Spleen (tissue), 11 donors: ENCODE measurements at regions not wholly inside any gene's neighbourhood (a gene's known extent, or its start where the extent isn't known, plus 50 kb on each side); places are given as distances from the start of the nearest gene placed in this dataset.

Experiments
- DNase-seq: peaks from one replicate; pipeline ENCODE4 v3.0.0-alpha.2; 2020
- H3K27ac ChIP-seq, 8 donors: fragments of 200-600 bp; sonication (generic) in 7 of 8; 1 replicate in 4 of 8; 2 replicates in 4 of 8; pipeline versions ENCODE4 v1.5.0 to v1.8.0; 2016 to 2021; ENCODE audit warnings: inconsistent platforms in 4 of 8, mild to moderate bottlenecking in 4 of 8, moderate library complexity in 1 of 8
- H3K27me3 ChIP-seq, 7 donors: fragments of 200-600 bp; sonication (generic) in 6 of 7; replicated peaks in 1 of 7; 1 replicate in 4 of 7; 2 replicates in 3 of 7; pipeline versions ENCODE4 v1.5.0 to v1.8.0; 2016 to 2021; ENCODE audit warnings: inconsistent platforms in 3 of 7, mild to moderate bottlenecking in 1 of 7
- H3K36me3 ChIP-seq, 6 donors: fragments of 200-600 bp; sonication (generic) in 5 of 6; 1 replicate in 4 of 6; 2 replicates in 2 of 6; pipeline versions ENCODE4 v1.5.0 to v1.8.0; 2016 to 2021; ENCODE audit warnings: inconsistent platforms in 2 of 6
- H3K4me1 ChIP-seq, 6 donors: fragments of 200-600 bp; sonication (generic) in 5 of 6; 1 replicate in 3 of 6; 2 replicates in 3 of 6; pipeline versions ENCODE4 v1.5.0 to v1.8.0; 2016 to 2021; ENCODE audit warnings: inconsistent platforms in 3 of 6
- H3K4me3 ChIP-seq, 8 donors: fragments of 200-600 bp; sonication (generic) in 7 of 8; 1 replicate in 4 of 8; 2 replicates in 4 of 8; pipeline versions ENCODE4 v1.5.0 to v1.8.0; 2016 to 2021; ENCODE audit warnings: inconsistent platforms in 4 of 8, mild to moderate bottlenecking in 4 of 8, moderate library complexity in 2 of 8
- H3K9me3 ChIP-seq, 8 donors: fragments of 200-600 bp; sonication (generic) in 7 of 8; 1 replicate in 4 of 8; 2 replicates in 4 of 8; pipeline versions ENCODE4 v1.5.0 to v1.8.0; 2016 to 2021; ENCODE audit warnings: inconsistent platforms in 4 of 8
- POLR2A ChIP-seq, 3 donors: fragments of 450-650 bp; IDR thresholded peaks; one replicate each; pipeline ENCODE4 v1.5.1; 2017; ENCODE audit warnings: antibody characterized with exemption in 3 of 3, mild to moderate bottlenecking in 1 of 3
- POLR2AphosphoS5 ChIP-seq, 3 donors: sonication (generic); formaldehyde crosslinking; IDR thresholded peaks; one replicate each; pipeline ENCODE4 v1.5.1; 2017; ENCODE audit warnings: antibody characterized with exemption in 3 of 3
- WGBS, 5 donors: extraction: QIAGEN DNeasy Blood & Tissue Kit in 3 of 5; methylation state at CpG; one replicate each; pipeline versions ENCODE4 v1.1.5 to v1.1.7; 2013 to 2018; 5-methylcytosine and 5-hydroxymethylcytosine counted together
- intact Hi-C: fragments of 100-400 bp; cut with DNase I; formaldehyde crosslinking; loops from one replicate; pipeline ENCODE4 v1.15.0; 2023; ENCODE audit warnings: low total_unique reads
- TF ChIP-seq, protein P1 (sequence below), 11 experiments: fragments of 200-600 bp in 7 of 11; fragments of 450-650 bp in 4 of 11; sonication (generic) in 4 of 11; IDR thresholded peaks in 8 of 11; conservative IDR thresholded peaks in 3 of 11; 1 replicate in 7 of 11; 2 replicates in 4 of 11; pipeline versions ENCODE4 v1.4.0 to v1.8.0; 2016 to 2021; ENCODE audit warnings: antibody characterized with exemption in 11 of 11, inconsistent platforms in 4 of 11, mild to moderate bottlenecking in 1 of 11
- donor health status: healthy with polysubstance abuse.
- donor health status: DM: no; HTN: no; CAD: no; lungs with moderate emphysema.
- donor health status: DM: no; HTN: no; CAD: no.
- donor health status: Bipolar disorder and iron deficiency.
- donor health status: healthy.
- donor health status: DM: no; HTN: no; CAD: no.
- donor health status: DM: yes; HTN: yes; CAD: no.

DNA sequence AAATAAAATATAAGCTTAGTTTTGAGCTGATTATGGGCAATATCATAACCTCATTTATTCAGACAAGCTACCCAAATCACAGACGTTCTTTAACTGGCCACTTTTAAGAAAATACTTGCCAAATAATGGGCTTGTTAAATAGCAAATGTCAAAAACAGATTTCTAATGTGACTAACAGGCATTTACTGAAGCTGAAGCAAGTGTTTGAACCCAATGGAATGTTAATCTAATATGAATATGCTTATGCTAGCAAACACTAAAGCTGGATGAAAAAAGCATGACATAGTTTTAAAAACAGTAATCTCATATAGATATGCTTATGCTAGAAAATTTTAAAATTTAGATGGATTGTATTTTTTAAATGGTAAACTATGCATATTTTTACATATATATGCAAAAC lies 411.6 kb upstream of the PTGER4 start:
- intact Hi-C loops, result no loop called here
- TF ChIP-seq POLR2A (IDR thresholded peaks at IDR 0.05) (no peak), POLR2AphosphoS5 (IDR thresholded peaks at IDR 0.05) (no peak)
- TF ChIP-seq, protein P1, sequence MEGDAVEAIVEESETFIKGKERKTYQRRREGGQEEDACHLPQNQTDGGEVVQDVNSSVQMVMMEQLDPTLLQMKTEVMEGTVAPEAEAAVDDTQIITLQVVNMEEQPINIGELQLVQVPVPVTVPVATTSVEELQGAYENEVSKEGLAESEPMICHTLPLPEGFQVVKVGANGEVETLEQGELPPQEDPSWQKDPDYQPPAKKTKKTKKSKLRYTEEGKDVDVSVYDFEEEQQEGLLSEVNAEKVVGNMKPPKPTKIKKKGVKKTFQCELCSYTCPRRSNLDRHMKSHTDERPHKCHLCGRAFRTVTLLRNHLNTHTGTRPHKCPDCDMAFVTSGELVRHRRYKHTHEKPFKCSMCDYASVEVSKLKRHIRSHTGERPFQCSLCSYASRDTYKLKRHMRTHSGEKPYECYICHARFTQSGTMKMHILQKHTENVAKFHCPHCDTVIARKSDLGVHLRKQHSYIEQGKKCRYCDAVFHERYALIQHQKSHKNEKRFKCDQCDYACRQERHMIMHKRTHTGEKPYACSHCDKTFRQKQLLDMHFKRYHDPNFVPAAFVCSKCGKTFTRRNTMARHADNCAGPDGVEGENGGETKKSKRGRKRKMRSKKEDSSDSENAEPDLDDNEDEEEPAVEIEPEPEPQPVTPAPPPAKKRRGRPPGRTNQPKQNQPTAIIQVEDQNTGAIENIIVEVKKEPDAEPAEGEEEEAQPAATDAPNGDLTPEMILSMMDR (IDR thresholded peaks at IDR 0.05 in 8 of 11, conservative IDR thresholded peaks at IDR 0.05 in 3 of 11), result no peak

DNA sequence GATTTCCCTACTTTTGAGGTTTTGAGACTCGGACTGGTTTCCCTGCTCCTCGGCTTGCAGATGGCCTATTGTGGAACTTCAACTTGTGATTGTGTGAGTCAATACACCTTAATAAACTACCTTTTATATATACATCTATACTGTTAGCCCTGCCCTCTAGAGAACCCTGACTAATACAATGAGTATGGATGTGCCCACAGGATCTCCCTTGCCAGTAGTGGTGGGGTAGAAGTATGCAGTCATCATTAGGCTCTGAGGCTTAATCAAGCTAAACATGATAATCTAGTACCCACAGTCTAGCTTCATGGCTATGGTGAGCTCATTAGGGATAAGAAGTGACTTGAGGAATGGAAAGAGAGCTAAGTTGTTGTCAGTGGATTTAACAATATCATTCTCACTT lies 412.8 kb upstream of the PTGER4 start:
- TF ChIP-seq POLR2A (IDR thresholded peaks at IDR 0.05) (no peak), POLR2AphosphoS5 (IDR thresholded peaks at IDR 0.05) (no peak)
- TF ChIP-seq, protein P1 (IDR thresholded peaks at IDR 0.05 in 8 of 11, conservative IDR thresholded peaks at IDR 0.05 in 3 of 11), result no peak
- intact Hi-C loops, result no loop called here
- 89 to 100% (median 97%) methylated on average over 2 of the region's 2 CpGs for WGBS, 5 donors
- Histone ChIP-seq H3K27ac (no peak overlapping the region), H3K36me3 (no peaks in the 10 kb centered on the region), H3K4me1 (no peaks in the 10 kb centered on the region), H3K9me3 (no peaks in the 10 kb centered on the region), H3K4me3 (no peak overlapping the region), H3K27me3 (no peaks in the 10 kb centered on the region)
- no peak for DNase-seq

More for the DNA sequence above, 411.6 kb upstream of the PTGER4 start:
- H3K27ac ChIP-seq, result no peak overlapping the region
- WGBS, 5 donors, result 73 to 89% (median 83%) methylated on average over 1 of the region's 1 CpG
- H3K4me1 ChIP-seq, result no peaks in the 10 kb centered on the region
- no peaks in the 10 kb centered on the region for H3K27me3 ChIP-seq
- H3K9me3 ChIP-seq, result no peaks in the 10 kb centered on the region
- H3K4me3 ChIP-seq, result no peak overlapping the region
- DNase-seq, result no peak
- no peaks in the 10 kb centered on the region for H3K36me3 ChIP-seq

DNA sequence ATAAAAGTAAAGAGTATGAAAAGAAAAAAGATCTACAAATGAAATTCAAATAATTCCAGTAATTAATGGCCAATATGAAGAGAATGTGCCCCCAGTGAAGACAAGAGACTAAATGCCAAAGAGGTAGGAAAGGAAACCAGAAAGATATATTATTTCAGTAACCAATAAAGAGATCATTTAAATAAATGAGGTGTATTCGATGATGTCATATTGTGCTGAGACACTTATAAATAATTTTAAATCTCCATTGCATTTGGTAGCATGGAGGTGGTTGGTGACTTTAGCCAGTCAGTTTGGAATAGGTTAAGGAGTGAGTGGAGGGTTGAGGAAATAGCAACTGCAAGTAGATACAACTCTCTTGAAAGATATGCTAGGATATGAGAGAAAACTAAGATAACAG lies 417.7 kb upstream of the PTGER4 start:
- H3K27ac ChIP-seq, result no peak overlapping the region
- H3K36me3 ChIP-seq, result no peaks in the 10 kb centered on the region
- no peaks in the 10 kb centered on the region for H3K27me3 ChIP-seq
- intact Hi-C loops, result no loop called here
- no peak for DNase-seq
- peaks cover 0 to 13% (median 0%) of the 10 kb centered on the region in 6 donors for H3K4me1 ChIP-seq
- WGBS, 5 donors, result 92 to 100% (median 95%) methylated on average over 1 of the region's 1 CpG
- H3K4me3 ChIP-seq, result no peak overlapping the region
- TF ChIP-seq, protein P1 (IDR thresholded peaks at IDR 0.05 in 8 of 11, conservative IDR thresholded peaks at IDR 0.05 in 3 of 11), result no peak
- TF ChIP-seq POLR2A (IDR thresholded peaks at IDR 0.05), result no peak
- no peak for TF ChIP-seq POLR2AphosphoS5 (IDR thresholded peaks at IDR 0.05)
- H3K9me3 ChIP-seq, result no peaks in the 10 kb centered on the region

DNA sequence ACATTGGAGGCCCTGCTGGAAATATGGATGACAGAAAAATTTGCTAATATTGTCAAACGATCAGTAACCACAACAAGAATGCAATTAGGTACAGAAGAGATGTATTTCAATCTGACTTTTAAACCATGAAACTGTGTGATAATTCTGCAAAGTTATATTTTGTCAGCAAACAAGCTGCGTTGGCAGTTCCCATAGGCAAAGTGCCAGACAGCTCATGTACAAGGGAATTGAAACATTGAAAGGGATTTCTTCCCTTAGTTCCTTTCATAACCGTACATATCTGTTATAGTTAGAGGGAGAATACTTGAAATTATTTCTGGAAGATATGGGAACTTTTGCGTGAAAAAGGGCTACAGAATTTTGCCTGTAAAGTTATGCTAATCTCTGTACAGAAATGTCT lies 419.4 kb upstream of the PTGER4 start:
- H3K27me3 ChIP-seq, result no peaks in the 10 kb centered on the region
- H3K27ac ChIP-seq, result no peak overlapping the region
- no peaks in the 10 kb centered on the region for H3K9me3 ChIP-seq
- intact Hi-C loops, result no loop called here
- no peak for DNase-seq
- no peak overlapping the region for H3K4me3 ChIP-seq
- H3K36me3 ChIP-seq, result no peaks in the 10 kb centered on the region
- TF ChIP-seq POLR2A (IDR thresholded peaks at IDR 0.05) (no peak), POLR2AphosphoS5 (IDR thresholded peaks at IDR 0.05) (no peak)
- TF ChIP-seq, protein P1 (IDR thresholded peaks at IDR 0.05 in 8 of 11, conservative IDR thresholded peaks at IDR 0.05 in 3 of 11), result no peak
- H3K4me1 ChIP-seq, result peaks cover 0 to 13% (median 0%) of the 10 kb centered on the region in 6 donors
- WGBS, 5 donors, result 55 to 82% (median 73%) methylated on average over 4 of the region's 4 CpGs
